Amniotic epithelial cell (primary cell): ENCODE measurements at regions not wholly inside any gene's neighbourhood (a gene's known extent, or its start where the extent isn't known, plus 50 kb on each side); places are given as distances from the start of the nearest gene placed in this dataset.
A peak's percentile ranks its signal among the peaks of the same experiment; 100 is the strongest.
"Not testable (repeated sequence)": the region's sequence is repeated elsewhere in the genome, so short reads cannot be mapped to it uniquely, and the experiment has no call there.

Experiments used
- DNase-seq: peaks from one replicate; pipeline ENCODE4 v3.0.0-alpha.2; 2010; ENCODE audit warnings: low read depth

DNA sequence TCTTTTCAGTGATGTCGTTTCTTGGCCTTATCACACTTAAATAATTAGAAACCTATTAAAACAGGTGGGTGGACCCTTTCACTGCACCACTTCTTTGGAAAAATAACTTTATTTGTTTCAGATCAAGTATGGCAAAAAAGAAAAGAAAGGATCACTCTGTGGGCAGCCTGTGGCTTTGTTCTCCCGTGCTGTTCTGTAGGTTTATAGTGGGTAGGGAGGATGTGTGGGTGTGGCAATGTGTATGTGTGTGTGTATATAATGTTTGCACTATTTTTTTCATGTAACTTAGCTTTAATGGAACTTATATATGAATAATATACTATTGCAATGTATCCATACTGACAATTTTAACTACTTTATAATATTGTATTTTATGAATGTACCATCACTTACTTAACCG lies 85.9 kb downstream of the ACTBL2 start:
- no peak for DNase-seq

DNA sequence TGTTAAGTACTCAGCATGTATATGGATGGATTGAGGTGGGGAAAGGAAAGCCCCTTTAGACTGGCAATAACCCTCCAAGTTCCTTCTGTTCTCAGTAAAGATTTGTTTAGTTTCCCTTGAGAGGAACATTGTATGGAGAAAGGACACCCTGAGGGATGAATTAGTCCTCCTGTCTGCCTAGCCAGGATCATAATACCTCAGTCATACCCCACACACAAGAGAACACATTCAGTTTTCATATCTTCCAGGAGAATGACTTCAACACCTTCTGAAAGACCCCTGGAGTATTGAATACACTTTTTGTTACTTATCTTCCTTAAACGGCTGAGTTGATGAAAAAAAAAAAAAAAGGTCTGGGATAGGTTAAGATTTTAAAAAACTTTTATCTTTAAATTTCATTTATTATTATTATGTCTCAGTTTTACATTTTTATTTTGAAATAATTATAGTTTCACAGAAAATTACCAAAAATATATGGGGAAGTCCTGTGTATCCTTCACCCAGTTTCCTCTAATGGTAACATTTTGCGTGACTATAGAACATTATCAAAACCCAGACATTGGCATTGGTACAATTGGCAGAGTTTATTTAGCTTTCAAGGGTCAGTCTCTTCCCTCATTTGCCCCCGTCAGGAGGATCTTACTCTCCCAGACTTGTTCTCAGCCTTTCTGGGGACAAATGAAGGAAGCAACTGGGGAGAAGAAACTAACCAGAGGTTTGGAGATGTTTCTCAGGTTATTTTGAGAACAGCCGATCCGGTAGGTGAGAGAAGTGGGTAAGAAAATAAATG lies 88.0 kb downstream of the ACTBL2 start:
- DNase-seq: no peak

DNA sequence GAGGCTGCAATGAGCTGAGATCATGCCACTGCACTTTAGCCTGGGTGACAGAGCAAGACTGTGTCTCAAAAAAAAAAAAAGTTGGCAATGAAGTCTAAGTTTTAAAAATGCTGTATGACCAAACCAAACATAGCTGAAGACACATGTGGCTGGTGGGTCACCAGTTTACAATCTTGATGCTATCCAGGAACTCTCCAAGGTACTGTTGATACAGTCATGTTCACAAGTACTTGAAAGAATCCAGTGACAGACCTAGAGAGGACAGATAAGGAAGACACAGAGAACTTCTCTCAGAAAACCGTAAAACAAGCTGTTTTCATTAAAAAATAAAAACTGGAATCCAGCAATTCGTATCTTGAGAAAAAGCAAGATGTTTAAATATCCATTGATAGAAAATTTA lies 95.7 kb downstream of the ACTBL2 start:
- DNase-seq: peak; percentile 74

DNA sequence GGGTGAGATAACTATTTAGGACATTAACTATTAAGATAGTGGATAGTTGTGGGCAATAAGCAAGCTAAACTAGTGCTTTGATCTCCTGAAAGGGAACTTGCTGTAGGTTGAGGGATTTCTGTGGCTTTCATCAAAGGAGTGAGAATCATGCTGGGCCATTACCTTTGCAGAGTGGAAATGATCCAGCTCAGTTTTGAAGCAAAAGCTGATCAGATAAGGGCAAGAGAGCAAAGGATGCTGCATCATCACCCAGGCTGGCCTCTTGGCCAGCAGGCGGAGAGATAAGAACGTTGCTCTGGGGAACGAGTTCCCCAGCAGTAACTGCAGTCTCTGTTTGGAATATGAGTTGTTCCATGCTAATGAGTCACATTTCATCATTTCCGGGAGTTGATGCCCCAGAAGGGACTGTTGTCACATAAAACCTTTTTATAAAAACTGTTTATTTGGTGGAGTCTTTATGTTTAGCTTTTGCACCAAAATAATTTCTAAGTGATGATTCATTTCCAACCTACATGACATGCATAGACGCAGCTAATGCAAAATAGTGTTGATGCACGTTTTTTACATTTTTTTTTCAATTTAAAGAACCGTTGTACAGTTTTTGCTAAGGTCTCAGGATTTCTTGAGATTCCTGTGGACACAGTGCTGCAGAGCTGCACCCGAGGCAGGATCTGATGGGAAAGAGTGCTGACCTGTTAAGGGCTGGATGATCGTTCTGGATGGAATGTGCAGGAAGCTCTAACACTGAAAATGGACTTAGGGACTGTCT lies 99.3 kb downstream of the ACTBL2 start:
- DNase-seq: peak; percentile 86

DNA sequence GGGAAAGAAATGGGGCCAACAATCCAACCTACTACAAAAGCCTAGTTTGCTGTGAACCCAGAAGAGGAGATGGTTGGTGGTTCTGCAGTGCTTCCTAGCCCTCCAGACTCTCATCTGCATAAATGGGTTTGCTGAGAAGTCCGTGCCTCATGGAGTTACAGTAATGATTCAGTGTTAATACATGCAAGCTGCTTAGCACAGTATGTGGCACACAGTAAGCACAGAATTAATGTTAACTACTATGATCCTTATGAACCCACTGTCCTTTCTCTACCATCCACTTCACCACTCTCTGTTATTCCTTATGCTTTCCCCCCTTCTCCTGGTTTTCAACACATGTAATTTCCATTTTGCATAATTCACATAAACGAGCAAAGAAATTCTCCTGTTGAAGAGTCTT lies 100.0 kb downstream of the ACTBL2 start:
- no peak for DNase-seq

DNA sequence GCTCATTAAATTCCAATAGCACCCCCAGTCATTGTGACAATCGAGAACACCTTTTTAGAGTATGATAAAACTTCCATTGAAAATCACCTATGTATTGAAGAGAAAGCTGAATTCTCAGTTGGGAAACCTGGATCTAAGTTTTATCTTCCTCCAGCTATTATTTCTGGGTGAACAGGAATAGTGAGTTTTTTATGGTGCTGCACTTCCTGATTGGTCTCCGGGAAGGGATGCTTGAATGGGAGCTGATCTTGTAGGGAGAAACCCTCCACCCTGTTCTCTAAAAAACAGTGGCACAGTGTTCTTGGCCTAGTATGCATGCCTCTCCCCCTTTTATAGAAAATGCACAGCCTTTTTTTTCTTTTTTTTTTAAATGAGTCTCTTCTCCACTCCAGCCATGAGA lies 112.2 kb downstream of the ACTBL2 start:
- no peak for DNase-seq

DNA sequence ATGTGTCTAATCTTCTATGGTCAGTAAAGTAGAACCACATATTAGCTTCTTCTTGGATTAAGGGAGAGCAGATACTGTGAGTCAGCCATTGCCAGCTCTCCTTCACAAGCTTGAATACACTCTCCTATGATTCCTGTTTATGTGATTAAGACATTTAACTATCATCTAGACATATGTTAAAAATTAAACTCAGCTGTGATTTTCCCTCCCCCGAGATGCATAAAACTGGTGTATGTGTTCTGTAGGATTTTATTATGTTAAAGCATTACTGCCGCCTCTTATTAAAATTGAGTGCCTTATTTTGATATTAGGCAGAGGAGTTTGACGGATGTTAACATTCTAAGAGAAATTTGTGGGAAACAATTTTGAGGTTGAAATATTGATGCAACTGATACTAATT lies 114.6 kb downstream of the ACTBL2 start:
- peak; percentile 41 for DNase-seq

DNA sequence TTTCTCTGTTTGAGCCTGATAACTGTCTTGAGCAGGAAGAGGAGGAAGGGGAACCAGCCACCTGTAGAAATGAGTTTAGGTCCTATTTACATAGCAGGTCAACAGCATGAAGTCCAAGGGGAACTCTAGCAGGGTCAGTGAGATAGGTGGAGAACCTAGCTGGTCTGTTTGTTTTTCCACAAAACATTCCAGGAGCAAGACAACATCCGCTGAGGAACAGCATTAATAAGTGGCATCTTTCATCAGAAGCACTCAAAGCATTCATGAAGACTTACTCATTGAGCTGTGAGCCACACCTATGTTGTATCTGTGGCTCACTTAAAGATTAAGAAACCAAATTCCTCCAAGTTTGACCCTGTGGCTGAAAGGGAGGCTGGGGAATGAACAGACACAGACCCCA lies 115.9 kb downstream of the ACTBL2 start:
- DNase-seq: peak; percentile 65

DNA sequence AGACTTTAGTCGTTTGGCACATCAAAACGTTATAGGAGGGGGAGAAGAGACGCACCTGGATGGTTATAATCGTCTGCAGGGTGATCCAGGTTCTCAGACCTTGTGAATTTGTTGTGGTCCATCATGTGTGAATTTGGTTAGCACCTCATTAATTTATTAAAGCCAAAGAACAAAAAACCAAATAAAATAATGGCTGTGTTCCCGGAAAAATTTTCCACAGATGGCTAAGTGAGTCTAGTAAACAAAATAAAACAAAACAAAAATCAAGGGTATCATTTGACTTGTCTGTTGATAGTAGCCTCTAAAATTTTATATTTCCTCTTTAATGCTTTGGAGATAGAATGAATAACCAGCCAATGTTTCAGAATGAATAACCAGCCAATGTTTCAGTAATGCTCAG lies 119.7 kb downstream of the ACTBL2 start:
- DNase-seq: no peak

DNA sequence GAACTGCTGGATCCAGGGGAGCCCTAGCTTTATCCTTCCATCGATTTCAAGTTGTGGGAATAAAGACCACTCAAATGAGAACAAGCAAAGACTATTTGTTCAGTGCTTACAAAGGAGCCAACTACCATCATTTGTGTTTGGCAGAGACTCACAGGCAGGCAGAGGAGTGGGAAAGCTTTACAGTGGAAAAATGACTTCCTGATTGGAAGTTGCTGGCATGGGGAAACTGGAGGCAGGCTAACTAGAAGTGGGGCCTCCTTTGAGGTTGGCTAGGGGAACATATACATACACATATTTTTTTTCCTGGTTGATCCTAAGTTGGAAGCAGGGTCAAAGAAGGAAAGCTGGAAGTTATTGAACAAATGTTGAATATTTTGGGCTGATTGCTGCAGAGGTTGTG lies 121.7 kb downstream of the ACTBL2 start:
- no peak for DNase-seq

DNA sequence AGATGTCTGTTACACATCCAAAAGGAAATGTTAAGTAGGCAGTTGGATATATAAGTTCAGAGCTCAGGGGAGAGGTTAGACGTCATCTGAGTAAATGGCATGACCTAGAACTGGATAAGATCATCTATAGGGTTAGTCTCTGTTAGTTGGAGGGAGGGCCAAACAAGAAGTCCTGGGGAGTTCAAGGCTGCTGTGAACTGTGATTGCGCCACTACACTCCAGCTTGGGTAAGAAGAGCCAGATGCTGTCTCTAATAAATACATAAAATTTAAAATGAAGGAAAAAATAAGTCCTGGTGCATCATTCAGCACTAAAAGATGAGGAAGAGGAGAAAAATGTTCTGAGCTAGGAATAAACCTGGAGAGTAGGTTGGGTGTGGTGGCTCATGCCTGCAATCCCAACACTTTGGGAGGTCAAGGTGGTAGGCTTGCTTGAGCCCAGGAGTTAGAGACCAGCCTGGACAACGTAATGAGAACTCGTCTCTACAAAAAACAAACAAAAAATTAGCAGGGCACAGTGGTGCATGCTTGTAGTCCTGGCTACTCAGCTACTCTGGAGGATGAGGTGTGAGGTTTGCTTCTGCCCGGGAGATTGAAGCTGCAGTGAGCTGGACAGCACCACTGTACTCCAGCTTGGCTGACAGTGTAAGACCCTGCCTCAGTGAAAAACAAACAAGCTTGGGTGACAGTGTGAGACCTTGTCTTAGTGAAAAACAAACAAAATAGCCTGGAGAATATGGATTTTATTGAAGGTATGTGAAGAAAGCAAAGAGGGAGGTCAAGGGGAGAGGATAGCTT lies 123.6 kb downstream of the ACTBL2 start:
- DNase-seq: no peak

DNA sequence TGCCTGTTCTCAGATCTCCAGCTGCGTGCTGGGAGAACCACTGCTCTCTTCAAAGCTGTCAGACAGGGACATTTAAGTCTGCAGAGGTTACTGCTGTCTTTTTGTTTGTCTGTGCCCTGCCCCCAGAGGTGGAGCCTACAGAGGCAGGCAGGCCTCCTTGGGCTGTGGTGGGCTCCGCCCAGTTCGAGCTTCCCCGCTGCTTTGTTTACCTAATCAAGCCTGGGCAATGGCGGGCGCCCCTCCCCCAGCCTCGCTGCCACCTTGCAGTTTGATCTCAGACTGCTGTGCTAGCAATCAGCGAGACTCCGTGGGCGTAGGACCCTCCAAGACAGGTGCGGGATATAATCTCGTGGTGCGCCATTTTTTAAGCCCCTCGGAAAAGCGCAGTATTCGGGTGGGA lies 125.8 kb downstream of the ACTBL2 start:
- DNase-seq: not testable (repeated sequence)

DNA sequence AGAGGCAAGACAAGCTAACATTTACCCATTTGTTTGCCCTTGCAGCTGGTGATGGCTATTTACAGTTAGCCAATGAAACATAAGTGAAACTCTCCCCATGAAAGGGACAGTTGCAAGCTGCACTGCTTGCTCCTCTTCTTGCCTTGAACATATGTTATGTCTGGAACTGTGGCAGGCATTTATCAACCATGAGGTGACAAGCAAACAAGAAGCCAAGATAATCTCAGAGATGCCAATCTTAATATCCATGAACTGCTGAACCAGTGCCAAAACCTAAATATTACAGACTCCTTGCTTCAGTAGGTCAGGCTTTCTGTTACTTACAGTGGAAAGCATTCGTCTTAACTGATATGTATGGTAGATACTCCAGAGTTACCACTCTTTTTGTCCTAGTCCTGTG lies 133.4 kb downstream of the ACTBL2 start:
- peak; percentile 19 for DNase-seq

DNA sequence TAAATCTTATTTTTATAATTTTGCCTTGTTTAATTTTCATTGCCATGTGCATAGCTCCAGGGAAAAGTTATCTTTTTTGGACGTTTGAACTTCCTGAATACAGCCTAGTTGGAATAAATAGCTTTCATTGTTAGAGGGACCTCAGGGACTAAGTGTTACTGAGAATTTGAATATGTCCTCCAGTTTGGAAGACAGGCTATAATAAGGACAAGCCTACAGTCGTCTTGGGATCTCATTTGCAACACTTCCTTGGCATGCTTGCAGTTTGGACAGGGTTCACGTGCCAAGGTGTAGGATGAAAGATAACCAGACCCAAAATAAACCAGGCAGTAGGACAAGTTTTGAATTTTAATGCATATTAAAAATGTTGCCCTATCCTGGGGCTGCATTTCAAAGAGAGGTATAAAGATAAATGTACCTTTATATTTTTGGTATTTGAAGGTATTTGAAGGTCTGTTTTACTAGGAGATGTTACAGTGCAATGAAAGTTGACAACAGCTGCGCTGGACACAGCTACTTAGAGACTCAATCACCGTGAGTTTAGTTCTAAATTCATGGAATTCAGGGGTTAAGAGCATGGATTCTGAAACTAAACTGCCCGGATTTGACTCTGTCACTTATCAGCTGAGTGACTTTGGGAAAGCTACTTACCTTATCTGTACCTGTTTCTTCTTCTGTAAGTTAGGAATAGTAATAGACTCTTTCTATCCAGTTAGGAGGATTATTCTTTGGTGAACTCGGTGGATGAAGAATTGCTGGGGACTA lies 134.1 kb downstream of the ACTBL2 start:
- no peak for DNase-seq

DNA sequence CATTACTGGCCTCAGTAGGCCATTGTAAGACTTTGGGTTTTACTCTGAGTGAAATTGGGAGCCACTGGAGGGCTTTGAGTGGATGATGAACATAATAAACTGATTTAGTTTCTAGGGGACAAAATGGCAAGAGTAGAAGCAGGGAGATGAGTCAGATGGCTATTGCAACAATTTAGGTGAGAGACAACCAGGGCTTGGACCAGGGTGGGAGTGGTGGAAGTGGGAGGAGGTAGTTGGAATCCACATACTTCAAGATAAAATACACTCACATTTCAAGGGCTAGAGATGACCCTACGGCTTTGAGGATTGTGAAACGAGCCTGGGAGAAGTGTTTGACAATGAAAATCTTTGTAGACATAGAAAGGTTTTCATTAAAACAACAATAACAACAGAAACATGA lies 136.3 kb downstream of the ACTBL2 start:
- peak; percentile 95 for DNase-seq

DNA sequence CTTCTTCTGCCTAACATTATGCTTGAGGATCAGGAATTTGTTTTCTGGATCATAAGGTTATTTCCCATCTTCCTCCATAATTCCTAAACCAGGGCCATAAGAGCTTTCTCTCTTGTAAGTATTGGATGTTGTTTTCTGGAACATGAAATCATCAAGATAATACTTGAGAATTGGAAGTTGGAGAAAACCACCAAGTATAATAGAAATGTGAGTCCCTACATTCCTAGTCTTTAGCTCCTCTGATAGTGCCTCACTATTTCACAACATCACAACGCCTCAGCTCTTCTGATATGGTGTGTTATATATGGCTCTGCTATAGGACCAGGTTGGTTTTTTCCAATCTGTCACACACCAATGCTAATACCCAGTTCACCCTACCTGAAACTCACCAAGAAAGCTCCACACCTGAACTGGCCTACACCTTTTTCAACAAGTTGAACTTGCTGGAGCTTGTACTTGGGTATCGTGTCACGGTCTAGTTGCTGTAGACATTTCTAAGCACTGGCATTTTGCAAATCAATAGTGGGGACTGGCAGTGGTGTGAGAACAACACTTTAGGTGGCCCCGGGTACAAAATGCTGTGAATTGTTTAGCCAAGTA lies 141.1 kb downstream of the ACTBL2 start:
- DNase-seq: peak; percentile 83

DNA sequence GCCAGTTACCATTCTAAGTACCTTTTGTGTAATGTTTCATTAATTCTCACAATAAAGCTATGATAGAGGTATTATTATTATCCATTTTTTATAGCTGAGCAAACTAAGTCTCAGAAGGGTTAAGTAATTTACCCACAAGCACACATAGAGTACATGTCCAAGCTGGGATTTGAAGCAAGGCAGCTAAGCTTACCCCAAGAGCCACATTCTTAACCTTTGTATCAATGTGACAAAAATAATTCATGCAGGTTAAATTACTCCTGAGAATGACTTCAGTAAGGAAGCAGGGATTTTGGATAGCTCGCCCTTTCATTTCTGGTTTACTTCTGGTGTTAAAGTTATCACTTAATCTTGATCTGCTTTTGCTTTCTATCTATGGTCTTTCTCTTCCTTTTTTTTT lies 141.9 kb downstream of the ACTBL2 start:
- DNase-seq: no peak

DNA sequence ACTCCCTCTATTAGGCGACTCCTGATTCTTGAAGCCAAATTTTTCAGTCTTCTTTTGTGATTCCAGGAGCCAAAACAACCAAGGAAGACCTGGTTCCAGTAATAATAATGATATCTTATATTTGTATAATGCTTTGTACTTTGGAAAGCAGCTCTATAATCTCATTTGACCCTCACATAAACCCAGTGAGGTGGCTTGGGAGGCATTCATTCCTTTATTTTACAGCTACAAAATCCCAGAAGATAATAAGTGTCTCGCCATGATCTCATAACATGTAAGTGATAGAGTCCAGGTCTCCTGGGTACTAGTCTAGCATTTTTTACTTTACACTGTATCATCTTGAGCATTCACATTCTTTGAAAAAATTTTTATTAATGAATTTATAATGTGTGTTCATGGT lies 143.1 kb downstream of the ACTBL2 start:
- DNase-seq: no peak

DNA sequence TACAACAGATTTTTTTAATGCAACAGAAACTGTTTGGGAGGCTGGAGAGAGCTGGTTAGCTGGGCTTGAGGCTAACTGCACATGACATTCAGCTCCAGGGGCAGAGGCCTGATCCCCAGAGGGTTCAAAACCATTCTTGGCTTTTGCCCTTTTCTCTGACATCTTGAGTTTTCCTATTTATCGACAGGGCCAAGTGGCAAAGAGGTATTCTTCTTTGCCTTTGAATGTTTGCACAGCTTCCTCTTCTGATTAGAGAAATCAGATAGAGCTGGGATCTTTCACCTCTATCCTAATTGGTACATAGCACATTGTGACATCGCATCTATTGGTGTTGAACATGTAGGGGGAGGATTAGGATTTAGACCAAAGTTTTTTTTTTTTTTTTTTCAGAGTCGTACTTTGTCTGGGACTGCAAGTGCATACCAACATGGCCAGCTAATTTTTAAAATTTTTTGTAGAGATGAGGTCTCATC lies 143.7 kb downstream of the ACTBL2 start:
- DNase-seq: no peak

DNA sequence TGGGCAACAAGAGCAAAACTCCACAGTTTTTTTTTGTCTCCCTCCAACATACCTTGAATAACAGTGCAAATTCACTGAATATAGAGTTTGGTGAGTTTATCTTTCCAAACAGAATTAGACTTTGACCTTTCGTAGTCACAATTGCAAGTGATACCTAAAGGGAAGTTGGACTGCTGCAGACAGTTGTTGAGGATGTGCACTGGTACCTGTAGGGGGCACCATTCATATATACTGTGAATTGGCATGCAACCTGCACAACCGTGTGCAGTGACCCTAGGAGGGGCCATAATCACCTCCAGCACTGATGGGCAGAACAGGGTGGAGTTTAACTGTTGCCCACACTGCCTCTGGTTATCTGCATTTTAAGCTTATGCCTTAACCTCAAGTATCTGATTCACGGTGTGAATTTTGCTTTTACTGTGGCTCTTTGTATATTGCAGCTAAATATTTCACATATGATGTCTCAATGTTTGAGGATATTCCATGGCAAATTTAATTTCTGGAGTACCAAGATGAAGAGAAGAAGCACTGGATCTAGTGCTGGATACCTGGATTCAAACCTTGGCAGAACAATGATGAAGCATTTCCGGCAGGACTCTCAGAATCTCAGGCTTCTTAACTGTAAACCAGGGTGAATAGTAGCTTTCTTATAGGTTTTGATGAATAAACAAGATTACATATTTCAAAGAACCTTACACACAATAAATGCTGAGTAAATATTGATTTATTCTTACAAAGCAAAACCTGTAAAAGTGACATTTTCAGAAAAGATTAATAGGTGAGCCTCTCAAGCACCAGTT lies 144.3 kb downstream of the ACTBL2 start:
- peak; percentile 79 for DNase-seq
